SIG-M5 (cell line): ENCODE measurements at regions not wholly inside any gene's neighbourhood (a gene's known extent, or its start where the extent isn't known, plus 50 kb on each side); places are given as distances from the start of the nearest gene placed in this dataset.

Source experiments
- DNase-seq: peaks from one replicate; lab custom pipeline; 2025; lab: John Stamatoyannopoulos, UW

DNA sequence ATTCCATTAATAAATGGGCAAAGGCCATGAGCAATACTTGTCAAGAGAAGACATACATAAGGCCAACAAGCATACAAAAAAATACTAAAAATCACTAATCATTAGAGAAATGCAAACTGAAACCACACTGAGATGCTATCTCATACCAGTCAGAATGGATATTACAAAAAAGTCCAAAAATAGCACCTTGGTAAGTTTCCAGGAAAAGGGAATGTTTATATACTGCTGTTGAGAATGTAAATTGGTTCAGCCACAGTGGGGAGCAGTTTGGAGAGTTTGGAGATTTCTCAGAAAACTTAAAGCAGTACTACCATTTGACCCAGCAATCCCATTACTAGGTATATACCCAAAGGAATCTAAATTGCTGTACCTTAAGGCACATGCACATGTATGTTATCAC, 467.7 kb downstream of the CDH11 start:
- no peak for DNase-seq

DNA sequence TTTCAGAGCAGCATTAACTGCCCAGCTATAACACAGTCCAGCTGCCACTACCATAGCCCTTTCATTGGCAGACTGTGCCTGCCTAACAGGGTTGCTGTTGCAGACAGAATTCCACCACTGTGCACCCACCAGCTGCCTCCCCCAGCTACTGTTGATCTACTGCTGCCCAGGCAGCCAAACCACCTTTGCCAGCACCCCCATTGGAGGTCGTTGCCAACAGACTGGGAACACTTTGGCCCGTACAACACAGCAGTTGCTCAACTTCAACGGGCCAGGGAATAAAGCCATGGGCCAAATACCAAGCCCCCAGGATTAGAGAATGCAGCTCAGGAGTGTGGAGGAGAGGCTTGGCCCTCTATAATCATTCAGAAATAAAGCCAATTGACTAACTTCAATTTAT, 473.6 kb downstream of the CDH11 start:
- DNase-seq, result no peak

DNA sequence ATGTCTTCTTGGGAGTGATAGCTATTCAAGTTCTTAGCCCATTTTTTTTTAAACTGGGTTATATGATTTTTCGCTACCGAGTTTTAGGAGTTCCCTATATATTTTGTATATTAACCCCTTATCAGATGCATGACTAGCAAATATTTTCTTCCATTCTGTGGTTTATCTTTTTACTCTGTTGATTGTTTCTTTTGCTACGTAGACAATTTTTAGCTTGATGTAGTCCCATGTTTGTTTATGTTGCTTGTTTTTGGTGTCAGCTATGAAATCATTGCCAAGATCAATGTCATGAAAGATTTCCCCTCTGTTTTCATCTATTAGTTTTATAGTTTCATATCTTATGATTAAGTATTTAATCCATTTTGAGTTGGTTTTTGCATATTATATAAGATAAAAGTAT, 480.5 kb downstream of the CDH11 start:
- no peak for DNase-seq

DNA sequence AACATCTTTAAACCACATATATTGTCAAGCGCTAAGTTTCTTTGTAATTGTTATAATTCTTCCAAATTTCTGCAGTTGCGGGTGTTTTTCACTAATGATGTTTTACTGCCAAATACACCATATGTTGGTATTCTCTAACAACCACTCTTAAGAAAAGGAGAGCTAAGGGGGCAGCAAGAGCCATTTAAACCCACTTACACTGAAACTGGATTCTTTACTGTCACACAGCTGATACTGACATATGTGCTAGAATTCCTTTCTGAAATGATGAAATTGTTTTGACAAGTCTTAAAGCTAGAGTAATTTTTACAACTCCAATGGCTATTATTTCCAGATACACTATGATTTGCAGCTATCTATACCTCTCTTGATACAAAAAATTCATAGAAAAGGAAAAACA, 483.1 kb downstream of the CDH11 start:
- DNase-seq, result no peak

DNA sequence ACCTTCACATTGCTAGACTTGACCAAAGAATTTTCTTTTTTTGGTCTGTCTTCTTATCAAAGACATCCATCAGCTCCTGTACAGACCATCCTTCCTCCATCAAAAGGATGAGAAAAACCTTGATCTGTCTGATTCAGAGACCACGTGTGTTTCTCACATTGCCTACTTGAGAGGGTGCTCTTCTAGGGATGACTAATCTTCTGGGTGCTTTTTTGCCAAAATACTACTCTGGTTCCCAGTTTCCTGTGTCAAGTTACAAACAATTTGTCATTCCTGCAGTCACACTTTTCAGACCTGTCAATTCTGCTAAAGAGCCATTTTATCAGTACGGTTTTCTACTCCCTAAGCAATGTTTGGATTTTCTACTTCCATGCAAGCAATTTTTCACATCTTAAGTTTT, 492.2 kb downstream of the CDH11 start:
- DNase-seq, result no peak

DNA sequence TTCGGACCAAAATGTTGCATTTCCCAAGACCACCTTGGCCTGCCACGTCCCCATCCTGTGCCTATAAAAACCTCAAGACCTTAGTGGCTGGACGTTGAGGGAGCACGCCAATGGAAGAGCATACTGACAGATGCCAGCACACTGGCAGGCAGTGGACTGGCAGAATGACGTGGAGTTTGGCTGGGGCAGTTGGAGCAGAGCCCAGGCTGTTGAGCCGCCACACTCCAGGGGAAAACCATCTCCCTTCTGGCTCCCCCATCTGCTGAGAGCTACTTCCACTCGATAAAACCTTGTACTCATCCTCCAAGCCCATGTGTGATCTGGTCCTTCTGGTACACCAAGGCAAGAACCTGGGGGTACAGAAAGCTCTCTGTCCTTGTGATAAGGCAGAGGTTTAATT, 494.1 kb downstream of the CDH11 start:
- DNase-seq, result no peak

DNA sequence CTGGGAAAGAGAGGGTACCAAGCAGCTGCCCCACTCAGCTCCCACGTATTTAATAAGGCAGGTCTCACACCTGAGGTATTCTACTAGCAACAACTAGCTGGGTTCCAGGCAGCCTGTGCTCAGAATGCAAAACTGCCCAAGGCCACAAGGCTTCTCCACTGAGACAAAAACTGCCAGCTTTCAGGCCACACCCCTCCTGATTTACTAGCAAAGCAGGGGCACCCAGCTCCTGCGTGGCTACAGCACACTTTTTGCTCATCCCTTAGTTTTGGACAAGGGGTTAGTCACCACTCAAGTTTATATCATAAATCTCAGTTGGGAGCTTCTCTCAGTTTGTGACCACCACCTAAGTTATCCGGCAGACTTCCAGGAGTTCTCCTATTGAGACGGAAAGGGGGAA, 494.6 kb downstream of the CDH11 start:
- DNase-seq, result no peak

DNA sequence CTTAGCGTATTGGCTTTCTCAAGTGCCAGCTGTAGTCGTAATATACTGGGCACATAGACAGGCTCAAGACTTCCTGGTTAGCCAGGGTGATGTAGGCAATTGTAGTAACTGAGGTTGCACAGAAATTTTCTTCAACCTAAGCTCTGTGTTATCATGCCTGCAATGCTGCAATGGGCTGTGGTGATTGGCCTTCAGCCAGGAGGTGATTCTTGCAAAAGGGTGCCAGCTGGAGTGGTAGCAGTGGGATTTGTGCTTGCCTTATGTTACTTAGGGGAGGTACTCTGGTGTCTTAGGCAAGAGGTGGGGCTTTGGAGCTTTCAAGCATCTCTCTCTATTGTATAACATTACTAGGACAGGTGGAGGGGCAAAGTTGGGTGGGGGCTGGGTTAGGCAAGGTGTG, 495.1 kb downstream of the CDH11 start:
- no peak for DNase-seq

DNA sequence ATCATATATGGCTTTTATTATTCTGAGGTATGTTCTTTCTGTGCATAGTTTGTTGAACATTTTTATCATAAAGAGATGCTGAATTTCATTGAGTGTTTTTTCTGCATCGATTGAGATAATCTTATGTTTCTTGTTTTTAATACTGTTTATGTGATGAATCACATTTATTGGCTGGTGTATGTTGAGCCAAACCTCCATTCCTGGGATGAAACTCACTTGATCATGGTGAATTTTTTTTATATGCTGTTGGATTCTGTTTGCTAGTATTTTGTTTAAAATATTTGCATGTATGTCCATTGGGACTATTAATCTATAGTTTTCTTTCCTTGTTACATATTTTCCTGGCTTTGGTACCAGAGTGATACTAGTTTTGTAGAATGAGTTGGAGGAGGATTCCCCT, 500.2 kb downstream of the CDH11 start:
- DNase-seq, result no peak

DNA sequence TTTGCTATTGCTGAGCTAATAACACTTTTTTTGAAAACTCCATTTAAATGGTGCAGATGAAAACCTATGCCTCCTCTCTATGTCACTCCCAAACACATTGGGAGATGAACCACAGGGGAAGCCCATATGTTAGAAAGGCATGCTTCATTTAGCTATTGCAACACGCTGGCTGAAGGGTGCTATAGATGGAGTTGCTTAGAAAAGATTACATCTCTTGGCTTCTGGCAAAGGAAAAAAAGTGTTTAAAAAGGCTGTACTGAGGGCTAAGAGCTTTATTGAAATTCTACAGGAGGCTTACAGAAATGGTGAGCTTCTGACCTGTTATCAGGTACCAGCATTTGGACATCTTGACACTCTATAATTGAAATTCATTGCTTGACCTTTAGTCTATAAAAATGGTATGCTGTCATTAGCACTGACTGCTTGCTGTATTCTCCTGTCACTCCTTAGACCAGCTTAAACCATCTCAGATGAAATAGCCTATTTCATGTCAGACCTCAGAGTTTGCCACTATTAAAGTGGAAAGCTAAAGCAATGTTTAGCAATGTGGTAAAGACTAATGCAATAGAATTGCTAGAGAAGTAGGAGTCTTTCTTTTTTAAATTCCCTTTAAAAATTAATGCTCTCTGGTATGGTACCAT, 503.9 kb downstream of the CDH11 start:
- no peak for DNase-seq

DNA sequence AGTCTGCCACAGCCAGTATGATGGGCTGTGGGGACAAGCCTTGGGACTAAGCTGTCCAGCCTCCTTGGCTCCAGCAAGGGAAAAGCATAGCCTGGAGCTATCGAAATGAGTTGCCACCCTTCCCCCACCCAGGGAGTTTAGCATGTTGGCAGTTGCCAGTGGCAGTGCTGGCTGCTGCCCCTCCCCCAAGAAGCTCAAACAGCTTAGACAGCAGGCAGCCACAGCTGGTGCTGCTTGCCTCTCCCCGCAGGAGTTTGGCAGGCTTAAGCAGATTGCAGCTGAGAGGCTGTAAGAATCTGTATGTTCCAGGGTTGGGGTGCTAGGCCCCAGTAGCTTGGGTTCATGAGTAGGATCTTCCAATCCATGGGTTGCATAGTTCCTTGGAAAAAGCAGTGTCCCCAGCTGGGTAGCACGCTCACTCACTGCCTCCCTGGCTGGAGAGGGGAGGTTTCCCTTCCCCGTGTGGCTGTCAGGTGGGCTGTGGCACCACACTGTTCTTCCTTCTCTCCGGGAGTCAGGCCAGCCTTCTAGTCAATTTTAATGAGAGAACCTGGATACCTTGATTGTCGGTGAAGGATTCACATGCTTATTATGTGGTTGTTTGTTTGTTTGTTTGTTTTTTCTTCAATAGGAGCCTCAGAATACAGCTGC, 506.1 kb downstream of the CDH11 start:
- no peak for DNase-seq

DNA sequence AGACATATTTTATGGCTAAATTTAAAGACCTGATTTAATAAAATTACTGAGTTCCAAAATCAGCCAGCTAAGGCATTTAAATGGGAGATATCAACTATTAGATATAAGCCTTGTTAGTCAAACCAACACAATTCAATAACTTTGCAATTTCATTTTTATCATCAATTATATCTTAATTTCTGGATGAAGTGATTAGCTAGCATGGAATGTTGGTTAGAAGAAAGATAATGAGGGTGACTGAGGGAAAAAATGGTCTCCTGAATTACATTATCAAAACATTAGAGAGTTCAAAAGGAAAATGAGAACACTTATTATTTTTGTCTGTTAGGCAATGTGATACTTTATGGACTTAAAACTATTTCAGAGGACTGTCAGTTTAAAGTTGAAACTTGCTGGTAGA, 525.7 kb downstream of the CDH11 start:
- DNase-seq, result no peak

DNA sequence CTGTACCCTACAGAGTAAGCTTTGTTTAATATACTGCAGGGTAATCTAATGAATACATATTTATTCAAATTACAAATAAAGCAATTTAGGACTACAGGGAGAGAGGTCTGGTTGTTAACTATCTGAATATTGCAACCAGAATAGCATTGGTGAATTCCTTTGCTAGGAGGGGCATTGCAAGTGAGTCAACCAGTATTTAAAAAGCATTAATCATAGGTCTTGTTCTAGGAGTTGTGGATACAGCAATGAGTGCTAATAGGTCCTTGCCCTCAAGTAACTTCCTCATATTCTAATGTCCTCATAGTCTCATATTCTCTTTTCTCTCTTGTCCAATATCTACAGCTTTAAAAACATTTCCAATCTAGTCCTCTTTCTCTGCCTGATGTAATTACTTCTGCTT, 531.4 kb downstream of the CDH11 start:
- DNase-seq, result no peak

DNA sequence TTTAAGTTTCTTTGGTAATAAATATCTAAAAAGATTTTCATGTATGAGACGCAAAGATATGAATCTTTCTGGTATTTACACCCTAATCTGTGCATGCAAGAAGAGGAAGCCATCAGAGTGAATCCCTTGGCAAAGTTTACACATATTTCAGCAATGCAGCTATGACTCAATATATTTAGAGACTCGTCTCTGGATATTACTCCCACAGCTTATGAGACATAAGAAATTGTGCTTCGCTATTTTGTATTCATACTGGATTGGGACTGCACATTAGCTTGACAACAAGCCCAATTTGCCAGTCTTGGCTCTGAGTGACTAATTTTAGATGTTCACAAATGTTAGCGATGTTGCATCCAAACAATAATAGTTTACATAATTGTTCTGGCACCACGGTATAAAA, 532.0 kb downstream of the CDH11 start:
- no peak for DNase-seq

DNA sequence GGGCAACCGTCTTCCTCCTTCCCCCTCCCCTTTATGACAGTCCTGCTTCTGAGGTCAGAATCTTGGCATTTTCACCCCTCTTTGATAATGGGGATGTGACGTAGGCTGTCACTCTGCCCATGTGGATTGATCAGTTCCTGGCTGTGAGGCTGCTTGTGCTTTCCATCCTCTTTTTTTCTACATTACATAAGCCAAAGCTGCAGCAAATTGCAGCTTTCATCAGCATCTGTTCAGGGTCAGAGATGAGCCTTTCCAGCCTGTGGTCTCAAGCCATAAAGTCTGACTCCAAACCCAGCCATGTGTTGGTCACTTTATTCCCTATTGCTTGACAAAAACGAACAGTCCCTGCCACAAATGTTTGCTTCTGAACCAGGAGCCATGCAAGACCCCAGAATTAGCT, 535.1 kb downstream of the CDH11 start:
- DNase-seq, result no peak

DNA sequence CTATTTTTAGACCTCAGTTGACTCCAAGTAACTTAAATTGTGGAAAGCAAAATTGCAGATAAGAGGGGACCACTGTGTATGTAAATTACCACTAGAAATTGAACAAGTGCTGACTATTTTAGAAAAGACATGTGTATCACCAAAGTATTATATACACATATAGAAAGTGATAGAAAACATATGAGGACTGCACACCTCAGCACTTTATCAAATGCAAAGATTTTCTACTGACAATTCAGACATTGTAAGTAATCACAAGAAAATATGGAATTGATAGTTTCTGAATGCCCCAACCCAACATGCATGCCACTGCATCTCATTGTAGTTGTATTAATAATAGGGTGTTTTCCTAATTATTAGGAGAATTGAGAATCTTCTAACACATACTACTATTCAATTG, 536.5 kb downstream of the CDH11 start:
- no peak for DNase-seq

DNA sequence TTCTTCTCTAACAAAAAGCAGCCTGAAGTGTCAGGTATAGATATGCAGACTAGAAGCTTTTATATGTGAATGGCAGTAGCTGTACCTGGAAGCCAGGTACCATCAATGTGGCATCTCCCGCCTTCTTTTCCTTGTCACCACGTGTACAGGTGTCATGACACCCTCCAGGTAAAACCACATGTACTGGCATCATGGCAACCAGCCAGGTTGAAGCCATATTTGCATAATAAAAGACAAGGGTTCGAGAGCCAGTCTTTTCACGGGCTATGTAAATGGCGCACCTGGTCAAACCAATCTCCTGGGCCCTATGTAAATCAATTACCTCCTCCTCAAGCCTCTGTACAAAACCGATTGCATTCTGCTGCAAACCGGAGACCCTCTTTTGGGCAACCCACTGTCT, 541.3 kb downstream of the CDH11 start:
- no peak for DNase-seq

DNA sequence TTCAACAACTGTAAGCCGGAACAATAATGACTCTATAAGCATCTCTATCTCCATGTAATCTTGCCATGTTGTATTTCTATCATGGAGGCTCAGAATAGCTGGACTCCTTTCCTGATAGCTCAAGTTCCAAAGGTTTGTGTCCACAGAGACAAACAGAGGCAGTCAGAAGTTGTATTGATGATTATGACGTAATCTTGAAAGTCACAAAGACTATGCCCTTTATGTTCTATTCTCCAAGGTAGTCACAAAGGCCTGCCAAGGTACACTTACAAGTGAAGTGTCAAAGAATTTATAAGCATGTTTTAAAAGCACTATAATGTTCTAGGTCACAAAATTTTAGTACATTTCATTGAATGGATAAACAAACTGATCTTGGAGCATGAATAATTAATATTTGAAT, 542.2 kb downstream of the CDH11 start:
- no peak for DNase-seq

DNA sequence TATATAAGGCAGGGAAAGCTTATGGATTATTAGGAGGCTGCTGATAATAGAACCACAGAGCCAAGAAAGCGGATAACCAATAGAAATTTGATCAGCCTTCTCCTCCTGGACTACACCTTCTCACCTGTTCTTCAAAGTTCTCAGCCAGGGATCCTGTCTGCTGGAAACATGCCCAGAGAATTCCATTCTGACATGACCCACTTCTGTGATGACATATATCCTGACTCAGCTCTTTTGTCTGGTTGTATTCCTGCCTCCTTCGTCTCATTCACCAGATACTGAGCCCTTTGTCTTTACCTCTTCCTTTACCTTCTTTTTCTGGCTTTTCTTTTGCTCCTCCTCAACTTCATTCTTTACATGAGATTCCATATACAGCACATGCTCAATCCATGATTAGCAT, 576.1 kb downstream of the CDH11 start:
- DNase-seq, result no peak

DNA sequence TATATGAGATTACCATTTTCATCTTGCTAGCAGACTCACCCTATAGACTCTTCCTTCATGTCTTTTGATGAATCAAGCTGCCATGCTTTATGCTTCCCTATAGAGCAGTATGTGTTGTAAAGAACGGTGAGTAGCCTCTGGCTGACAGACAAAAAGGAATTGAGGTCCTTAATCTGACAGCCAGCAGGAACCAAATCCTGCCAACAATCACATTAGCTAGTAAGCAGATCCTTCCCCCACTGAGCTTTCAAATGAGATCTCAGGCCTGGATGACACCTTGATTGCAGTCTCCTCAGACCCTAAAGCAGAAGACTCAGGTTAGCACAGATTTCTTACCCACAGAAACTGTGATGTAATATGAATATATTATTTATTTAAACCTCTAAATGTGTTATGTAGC, 577.0 kb downstream of the CDH11 start:
- no peak for DNase-seq

DNA sequence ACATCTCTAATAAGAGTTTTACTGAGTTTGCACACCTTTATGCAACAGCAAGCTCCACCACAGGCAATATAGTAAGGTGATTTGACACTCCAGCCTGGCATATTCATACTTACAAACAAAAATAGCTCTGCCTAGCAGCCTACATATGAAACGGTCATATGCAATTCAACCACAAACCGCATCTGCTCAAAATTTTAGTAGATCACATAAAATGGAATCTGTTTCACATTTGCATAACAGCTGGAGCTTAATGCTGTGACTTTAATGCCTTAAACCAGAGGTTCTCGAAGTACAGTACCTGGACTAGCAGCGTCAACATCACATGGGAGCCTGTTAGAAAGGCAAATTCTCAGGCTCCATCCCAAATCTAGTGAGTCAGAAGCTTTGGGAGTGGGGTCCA, 578.4 kb downstream of the CDH11 start:
- no peak for DNase-seq

DNA sequence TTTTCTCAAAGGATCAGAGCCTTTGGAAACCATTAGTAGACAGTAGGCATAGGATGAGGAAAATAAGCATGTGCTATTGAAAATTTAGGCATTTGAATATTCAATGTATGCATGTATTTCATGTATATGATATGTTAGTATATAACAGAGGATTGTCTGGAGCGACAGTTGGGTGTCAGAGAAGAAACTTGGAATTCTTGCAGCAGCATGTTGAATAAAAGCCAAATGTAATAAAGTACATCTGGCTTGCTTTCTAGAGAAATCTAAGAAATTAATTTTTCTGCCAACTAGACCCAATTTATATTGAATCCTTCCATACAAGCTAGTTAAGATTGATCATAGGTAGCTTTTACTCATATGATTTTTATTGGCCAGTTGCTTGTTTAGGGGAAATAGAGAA, 578.8 kb downstream of the CDH11 start:
- no peak for DNase-seq

DNA sequence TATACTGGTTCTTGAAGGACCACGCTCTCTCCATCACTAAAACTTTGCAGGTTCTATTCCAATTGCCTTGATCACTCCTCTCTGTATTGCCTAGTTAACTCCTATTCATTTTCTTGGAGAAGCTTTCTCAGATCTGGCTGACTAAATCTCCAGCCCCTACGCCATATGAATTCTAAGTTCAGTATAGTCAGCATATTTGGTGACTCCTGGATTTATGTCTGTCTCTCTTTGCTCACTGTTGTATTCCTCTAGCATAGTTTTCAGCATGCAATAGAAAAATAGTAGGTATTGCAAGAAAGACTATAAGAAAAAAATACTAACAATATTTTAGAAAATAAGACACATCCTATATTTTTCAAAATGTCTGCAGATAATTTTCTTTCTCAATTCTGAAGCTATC, 579.7 kb downstream of the CDH11 start:
- DNase-seq, result no peak

DNA sequence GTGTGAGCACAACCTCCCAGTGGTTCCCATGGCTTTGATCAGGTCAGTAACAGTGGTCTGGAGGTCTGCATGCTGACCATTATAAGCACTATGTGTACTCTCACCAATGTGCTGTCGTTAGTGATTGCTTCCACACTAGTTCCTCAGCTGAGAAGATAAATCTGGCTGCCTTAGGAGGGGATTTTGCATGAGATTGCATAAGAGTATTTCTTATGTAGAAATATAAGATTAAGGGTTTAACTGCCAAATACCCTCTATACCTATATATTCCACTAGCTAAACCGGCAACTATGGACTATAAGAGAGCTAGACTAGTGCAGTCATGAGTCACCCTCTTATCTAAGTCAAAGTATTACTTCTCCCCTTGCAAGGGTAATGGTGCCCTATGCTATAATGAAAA, 580.2 kb downstream of the CDH11 start:
- DNase-seq, result no peak
